Sigmoid colon (tissue), 6 donors: ENCODE measurements at regions not wholly inside any gene's neighbourhood (a gene's known extent, or its start where the extent isn't known, plus 50 kb on each side); places are given as distances from the start of the nearest gene placed in this dataset.

Experiments used
- DNase-seq: peaks from one replicate; pipeline ENCODE4 v3.0.0-alpha.2; 2019
- H3K27ac ChIP-seq, 4 donors: fragments of 200-600 bp; sonication (generic); one replicate each; pipeline ENCODE4 v1.5.1; 2016 to 2019; ENCODE audit warnings: mild to moderate bottlenecking in 1 of 4
- H3K27me3 ChIP-seq, 3 donors: fragments of 200-600 bp; sonication (generic); one replicate each; pipeline ENCODE4 v1.5.1; 2019; ENCODE audit warnings: mild to moderate bottlenecking in 1 of 3
- H3K36me3 ChIP-seq, 4 donors: fragments of 200-600 bp; sonication (generic); one replicate each; pipeline ENCODE4 v1.5.1; 2016 to 2019
- H3K4me1 ChIP-seq, 4 donors: fragments of 200-600 bp; sonication (generic); one replicate each; pipeline ENCODE4 v1.5.1; 2017 to 2019
- H3K4me3 ChIP-seq, 4 donors: fragments of 200-600 bp; sonication (generic); one replicate each; pipeline ENCODE4 v1.5.1; 2017 to 2019; ENCODE audit warnings: mild to moderate bottlenecking in 2 of 4, moderate library complexity in 1 of 4
- H3K9me3 ChIP-seq, 4 donors: fragments of 200-600 bp in 3 of 4; sonication (generic) in 3 of 4; one replicate each; pipeline versions ENCODE4 v1.5.1 to v1.6.1; 2013 to 2019
- CTCF ChIP-seq, 4 experiments: fragments of 450-650 bp in 3 of 4; fragments of 200-600 bp in 1 of 4; IDR thresholded peaks; one replicate each; pipeline ENCODE4 v1.5.1; 2016 to 2019; ENCODE audit warnings: antibody characterized with exemption in 4 of 4, mild to moderate bottlenecking in 3 of 4, moderate library complexity in 2 of 4
- EP300 ChIP-seq, 4 donors: sonication (generic); formaldehyde crosslinking; IDR thresholded peaks; one replicate each; pipeline ENCODE4 v1.6.1; 2017; ENCODE audit warnings: antibody characterized with exemption in 4 of 4
- POLR2A ChIP-seq, 2 donors: fragments of 450-650 bp; IDR thresholded peaks; one replicate each; pipeline ENCODE4 v1.6.1; 2016; ENCODE audit warnings: antibody characterized with exemption in 2 of 2, mild to moderate bottlenecking in 2 of 2, moderate library complexity in 2 of 2
- POLR2AphosphoS5 ChIP-seq, 4 donors: sonication (generic); formaldehyde crosslinking; IDR thresholded peaks; one replicate each; pipeline ENCODE4 v1.6.1; 2017; ENCODE audit warnings: antibody characterized with exemption in 4 of 4
- WGBS, 2 donors: extraction: QIAGEN DNeasy Blood & Tissue Kit; methylation state at CpG; one replicate each; pipeline ENCODE4 v1.1.7; 2013; 5-methylcytosine and 5-hydroxymethylcytosine counted together
- intact Hi-C: fragments of 100-400 bp; cut with DNase I; formaldehyde crosslinking; loops from one replicate; pipeline ENCODE4 v1.15.1; 2023
- donor health status: healthy with polysubstance abuse.
- donor health status: healthy.

- DNase-seq: no peak
- Histone ChIP-seq H3K27ac (peak overlapping the region in 1 of 4 donors; percentile 23), H3K9me3 (no peaks in the 10 kb centered on the region), H3K4me3 (no peak overlapping the region), H3K27me3 (no peaks in the 10 kb centered on the region), H3K36me3 (no peaks in the 10 kb centered on the region), H3K4me1 (peaks cover 0 to 29% (median 21%) of the 10 kb centered on the region in 4 donors)
- 80 to 83% methylated on average over 23 of the region's 23 CpGs for WGBS, 2 donors
- intact Hi-C loops: no loop called here
- no peak for TF ChIP-seq CTCF (IDR thresholded peaks at IDR 0.05)
- TF ChIP-seq POLR2A (IDR thresholded peaks at IDR 0.05): no peak
- TF ChIP-seq EP300 (IDR thresholded peaks at IDR 0.05): no peak
- no peak for TF ChIP-seq POLR2AphosphoS5 (IDR thresholded peaks at IDR 0.05)
These were observed 110.0 kb upstream of the CIBAR2 start for GRCh38 chr16:85222155-85222863.

GRCh38 chr16:85225257-85225656 lies 113.0 kb upstream of the CIBAR2 start:
- Histone ChIP-seq H3K27me3 (no peaks in the 10 kb centered on the region), H3K4me1 (peaks cover 0 to 39% (median 31%) of the 10 kb centered on the region in 4 donors), H3K36me3 (no peaks in the 10 kb centered on the region), H3K9me3 (no peaks in the 10 kb centered on the region), H3K4me3 (no peak overlapping the region), H3K27ac (no peak overlapping the region)
- no peak for DNase-seq
- WGBS, 2 donors: 85 to 93% methylated on average over 9 of the region's 9 CpGs
- intact Hi-C loops: no loop called here
- no peak for TF ChIP-seq POLR2AphosphoS5 (IDR thresholded peaks at IDR 0.05)
- TF ChIP-seq EP300 (IDR thresholded peaks at IDR 0.05): no peak
- no peak for TF ChIP-seq CTCF (IDR thresholded peaks at IDR 0.05)
- TF ChIP-seq POLR2A (IDR thresholded peaks at IDR 0.05): no peak

- DNase-seq: no peak
- TF ChIP-seq EP300 (IDR thresholded peaks at IDR 0.05) (no peak), POLR2AphosphoS5 (IDR thresholded peaks at IDR 0.05) (no peak), POLR2A (IDR thresholded peaks at IDR 0.05) (no peak), CTCF (IDR thresholded peaks at IDR 0.05) (no peak)
- WGBS, 2 donors: 89 to 97% methylated on average over 4 of the region's 4 CpGs
- no peaks in the 10 kb centered on the region for H3K36me3 ChIP-seq
- no peak overlapping the region for H3K27ac ChIP-seq
- H3K4me3 ChIP-seq: no peak overlapping the region
- H3K4me1 ChIP-seq: peaks cover 0 to 35% (median 28%) of the 10 kb centered on the region in 4 donors
- no peaks in the 10 kb centered on the region for H3K9me3 ChIP-seq
- no peaks in the 10 kb centered on the region for H3K27me3 ChIP-seq
- intact Hi-C loops: no loop called here
These were observed 113.4 kb upstream of the CIBAR2 start for GRCh38 chr16:85225721-85226120.

- no peaks in the 10 kb centered on the region for H3K27me3 ChIP-seq
- peak; percentile 63 for DNase-seq
- 67 to 81% methylated on average over 16 of the region's 16 CpGs for WGBS, 2 donors
- intact Hi-C loops: no loop called here
- peak overlapping the region in 1 of 4 donors; percentile 56 for H3K27ac ChIP-seq
- no peaks in the 10 kb centered on the region for H3K36me3 ChIP-seq
- H3K4me3 ChIP-seq: no peak overlapping the region
- H3K9me3 ChIP-seq: no peaks in the 10 kb centered on the region
- peaks cover 0 to 41% (median 33%) of the 10 kb centered on the region in 4 donors for H3K4me1 ChIP-seq
- TF ChIP-seq EP300 (IDR thresholded peaks at IDR 0.05) (no peak), POLR2A (IDR thresholded peaks at IDR 0.05) (no peak), CTCF (IDR thresholded peaks at IDR 0.05) (no peak), POLR2AphosphoS5 (IDR thresholded peaks at IDR 0.05) (no peak)
These were observed 115.0 kb upstream of the CIBAR2 start for GRCh38 chr16:85227084-85227945.
